Cardiac muscle cell (in vitro differentiated cells and primary cell): ENCODE measurements at regions not wholly inside any gene's neighbourhood (a gene's known extent, or its start where the extent isn't known, plus 50 kb on each side); places are given as distances from the start of the nearest gene placed in this dataset.

Experiments
- DNase-seq, 2 donors: peaks; one replicate each; pipeline versions ENCODE4 v3.0.0 to v3.0.0-alpha.2; 2010 to 2017; ENCODE audit warnings: low read depth in 1 of 2, low spot score in 1 of 2
- H3K27ac ChIP-seq: fragments of 200-600 bp; sonication (generic); 2 replicates; pipeline ENCODE4 v1.5.1; 2016
- H3K27me3 ChIP-seq: fragments of 200-600 bp; sonication (generic); 2 replicates; pipeline ENCODE4 v1.6.0; 2016; ENCODE audit warnings: control low read depth
- H3K36me3 ChIP-seq: fragments of 200-600 bp; sonication (generic); 2 replicates; pipeline ENCODE4 v1.5.1; 2016; ENCODE audit warnings: control low read depth
- H3K4me1 ChIP-seq: fragments of 200-600 bp; sonication (generic); 2 replicates; pipeline ENCODE4 v1.8.1; 2017; ENCODE audit warnings: low read depth, mild to moderate bottlenecking, mixed run types
- H3K4me3 ChIP-seq: fragments of 200-600 bp; sonication (generic); 2 replicates; pipeline ENCODE4 v1.5.1; 2016; ENCODE audit warnings: mild to moderate bottlenecking
- H3K9me3 ChIP-seq: fragments of 200-600 bp; sonication (generic); 2 replicates; pipeline ENCODE4 v1.5.1; 2017; ENCODE audit warnings: low read depth, mild to moderate bottlenecking, control low read depth
- CTCF ChIP-seq: IDR thresholded peaks from 2 replicates; pipeline ENCODE4 v1.5.1; 2012; ENCODE audit warnings: low read depth, mild to moderate bottlenecking, low read length

- no peaks in the 10 kb centered on the region for H3K9me3 ChIP-seq
- no peak overlapping the region for H3K4me3 ChIP-seq
- no peaks in the 10 kb centered on the region for H3K4me1 ChIP-seq
- H3K27me3 ChIP-seq: no peaks in the 10 kb centered on the region
- DNase-seq: no peak
- H3K36me3 ChIP-seq: no peaks in the 10 kb centered on the region
- no peak overlapping the region for H3K27ac ChIP-seq
- no peak for TF ChIP-seq CTCF
Measured at GRCh38 chr11:71327156-71328085, 75.0 kb upstream of the SHANK2 start.

GRCh38 chr11:71326328-71326940 lies 74.1 kb upstream of the SHANK2 start:
- H3K36me3 ChIP-seq: no peaks in the 10 kb centered on the region
- no peak for DNase-seq
- no peak overlapping the region for H3K27ac ChIP-seq
- no peak overlapping the region for H3K4me3 ChIP-seq
- H3K9me3 ChIP-seq: no peaks in the 10 kb centered on the region
- no peak for TF ChIP-seq CTCF
- no peaks in the 10 kb centered on the region for H3K4me1 ChIP-seq
- H3K27me3 ChIP-seq: no peaks in the 10 kb centered on the region

GRCh38 chr11:71325418-71326327 lies 73.3 kb upstream of the SHANK2 start:
- H3K27me3 ChIP-seq: no peaks in the 10 kb centered on the region

GRCh38 chr11:71324788-71325417 lies 72.5 kb upstream of the SHANK2 start:
- TF ChIP-seq CTCF: no peak
- Histone ChIP-seq H3K36me3 (no peaks in the 10 kb centered on the region), H3K4me3 (no peak overlapping the region)

More at GRCh38 chr11:71325418-71326327, 73.3 kb upstream of the SHANK2 start:
- no peak for TF ChIP-seq CTCF
- Histone ChIP-seq H3K27ac (no peak overlapping the region), H3K36me3 (no peaks in the 10 kb centered on the region), H3K4me1 (no peaks in the 10 kb centered on the region), H3K9me3 (no peaks in the 10 kb centered on the region), H3K4me3 (no peak overlapping the region)
- DNase-seq: no peak

More at GRCh38 chr11:71324788-71325417, 72.5 kb upstream of the SHANK2 start:
- Histone ChIP-seq H3K4me1 (no peaks in the 10 kb centered on the region), H3K27ac (no peak overlapping the region), H3K27me3 (no peaks in the 10 kb centered on the region), H3K9me3 (no peaks in the 10 kb centered on the region)
- DNase-seq: no peak
